Activated CD8-positive, alpha-beta memory T cell treated with anti-CD3 and anti-CD28 coated beads, Interleukin-2, amount 50 U/mL, for 24 hours (primary cell): ENCODE measurements at regions not wholly inside any gene's neighbourhood (a gene's known extent, or its start where the extent isn't known, plus 50 kb on each side); places are given as distances from the start of the nearest gene placed in this dataset.
"Not testable (repeated sequence)": the region's sequence is repeated elsewhere in the genome, so short reads cannot be mapped to it uniquely, and the experiment has no call there.

Experiments used
- DNase-seq: peaks from one replicate; pipeline ENCODE4 v3.0.0-alpha.2; 2020; ENCODE audit errors: extremely low read depth

- DNase-seq: no peak
Observed at GRCh38 chr16:80014241-80014939, 413.9 kb upstream of the MAF start.

GRCh38 chr16:80012586-80012985, 412.0 kb upstream of the MAF start:
- no peak for DNase-seq

GRCh38 chr16:80009971-80010659, 409.6 kb upstream of the MAF start:
- no peak for DNase-seq

GRCh38 chr16:80008857-80009256, 408.3 kb upstream of the MAF start:
- no peak for DNase-seq

GRCh38 chr16:80007231-80007630, 406.7 kb upstream of the MAF start:
- DNase-seq: no peak

- DNase-seq: no peak
Observed at GRCh38 chr16:80006241-80007215, 406.0 kb upstream of the MAF start.

GRCh38 chr16:80004113-80004512, 403.6 kb upstream of the MAF start:
- DNase-seq: no peak

GRCh38 chr16:80002261-80002660, 401.7 kb upstream of the MAF start:
- DNase-seq: no peak

- DNase-seq: no peak
Observed at GRCh38 chr16:79998143-79998542, 397.6 kb upstream of the MAF start.

GRCh38 chr16:79997257-79997656, 396.7 kb upstream of the MAF start:
- no peak for DNase-seq

- no peak for DNase-seq
Observed at GRCh38 chr16:79996321-79996720, 395.8 kb upstream of the MAF start.

- no peak for DNase-seq
Observed at GRCh38 chr16:79995315-79995714, 394.8 kb upstream of the MAF start.

GRCh38 chr16:79994418-79994817, 393.9 kb upstream of the MAF start:
- no peak for DNase-seq

GRCh38 chr16:79993629-79994209, 393.2 kb upstream of the MAF start:
- DNase-seq: no peak

GRCh38 chr16:79991969-79992368, 391.4 kb upstream of the MAF start:
- no peak for DNase-seq

- DNase-seq: no peak
Observed at GRCh38 chr16:79988721-79989220, 388.2 kb upstream of the MAF start.

- DNase-seq: no peak
Observed at GRCh38 chr16:79988089-79988488, 387.6 kb upstream of the MAF start.

GRCh38 chr16:79986352-79986751, 385.8 kb upstream of the MAF start:
- no peak for DNase-seq

- no peak for DNase-seq
Observed at GRCh38 chr16:79985606-79986005, 385.1 kb upstream of the MAF start.

GRCh38 chr16:79984149-79984548, 383.6 kb upstream of the MAF start:
- not testable (repeated sequence) for DNase-seq

GRCh38 chr16:79982862-79983261, 382.3 kb upstream of the MAF start:
- DNase-seq: no peak

GRCh38 chr16:79982361-79982760, 381.8 kb upstream of the MAF start:
- no peak for DNase-seq
